ENCODE measurements at regions not wholly inside any gene's neighbourhood (a gene's known extent, or its start where the extent isn't known, plus 50 kb on each side); places are given as distances from the start of the nearest gene placed in this dataset.

DNA sequence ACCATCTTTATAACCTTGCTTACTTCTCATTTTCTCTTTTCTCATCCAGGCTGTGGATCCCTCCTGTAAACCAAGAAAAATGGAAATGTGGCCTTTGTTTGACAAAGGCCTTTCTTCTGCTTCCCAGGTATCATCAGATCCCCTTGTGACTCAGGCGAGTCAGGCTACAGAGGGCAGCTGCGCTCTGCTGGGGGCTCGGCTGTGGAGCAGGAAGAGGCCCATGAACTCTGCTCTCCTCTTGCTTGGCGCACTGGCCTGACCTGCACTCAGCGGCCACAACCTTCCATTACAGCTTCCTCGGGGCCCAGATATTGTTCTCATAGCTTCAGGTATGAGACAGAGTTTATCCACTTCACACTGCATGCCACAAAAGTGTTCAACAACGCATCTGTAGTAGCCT is 457.6 kb upstream of the COBL start:
- TF ChIP-seq POLR2A (IDR thresholded peaks at IDR 0.05) = no peak
- TF ChIP-seq, protein P1, sequence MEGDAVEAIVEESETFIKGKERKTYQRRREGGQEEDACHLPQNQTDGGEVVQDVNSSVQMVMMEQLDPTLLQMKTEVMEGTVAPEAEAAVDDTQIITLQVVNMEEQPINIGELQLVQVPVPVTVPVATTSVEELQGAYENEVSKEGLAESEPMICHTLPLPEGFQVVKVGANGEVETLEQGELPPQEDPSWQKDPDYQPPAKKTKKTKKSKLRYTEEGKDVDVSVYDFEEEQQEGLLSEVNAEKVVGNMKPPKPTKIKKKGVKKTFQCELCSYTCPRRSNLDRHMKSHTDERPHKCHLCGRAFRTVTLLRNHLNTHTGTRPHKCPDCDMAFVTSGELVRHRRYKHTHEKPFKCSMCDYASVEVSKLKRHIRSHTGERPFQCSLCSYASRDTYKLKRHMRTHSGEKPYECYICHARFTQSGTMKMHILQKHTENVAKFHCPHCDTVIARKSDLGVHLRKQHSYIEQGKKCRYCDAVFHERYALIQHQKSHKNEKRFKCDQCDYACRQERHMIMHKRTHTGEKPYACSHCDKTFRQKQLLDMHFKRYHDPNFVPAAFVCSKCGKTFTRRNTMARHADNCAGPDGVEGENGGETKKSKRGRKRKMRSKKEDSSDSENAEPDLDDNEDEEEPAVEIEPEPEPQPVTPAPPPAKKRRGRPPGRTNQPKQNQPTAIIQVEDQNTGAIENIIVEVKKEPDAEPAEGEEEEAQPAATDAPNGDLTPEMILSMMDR (IDR thresholded peaks at IDR 0.05) = no peak

Data from body of pancreas (tissue), 4 donors.